GM23338 (cell line): ENCODE measurements at regions not wholly inside any gene's neighbourhood (a gene's known extent, or its start where the extent isn't known, plus 50 kb on each side); places are given as distances from the start of the nearest gene placed in this dataset.

Experiments
- ATAC-seq: fragments of 200-7000 bp; cut with Tn5 transposase; 3 replicates; pipeline ENCODE4 v1.9.1; 2020
- DNase-seq: peaks from one replicate; pipeline ENCODE4 v3.0.0-alpha.2; 2015; ENCODE audit warnings: low spot score
- H2AFZ ChIP-seq: fragments of 200-600 bp; sonication (generic); 2 replicates; pipeline ENCODE4 v1.8.0; 2016; ENCODE audit warnings: antibody characterized with exemption, mild to moderate bottlenecking, moderate library complexity
- H3F3A ChIP-seq: fragments of 200-600 bp; sonication (generic); replicated peaks from 2 replicates; pipeline ENCODE4 v1.8.0; 2017; ENCODE audit warnings: antibody characterized with exemption, mixed run types, low read depth
- H3K27ac ChIP-seq: fragments of 200-600 bp; sonication (generic); 2 replicates; pipeline ENCODE4 v1.6.1; 2016; ENCODE audit warnings: low read depth
- H3K27me3 ChIP-seq: fragments of 200-600 bp; sonication (generic); 2 replicates; pipeline ENCODE4 v1.8.0; 2016; ENCODE audit warnings: mild to moderate bottlenecking, mixed run types, moderate library complexity; ENCODE audit not compliant: insufficient read depth
- H3K36me3 ChIP-seq: fragments of 200-600 bp; sonication (generic); 2 replicates; pipeline ENCODE4 v1.8.0; 2016; ENCODE audit warnings: mild to moderate bottlenecking; ENCODE audit not compliant: insufficient read depth
- H3K4me1 ChIP-seq: fragments of 200-600 bp; sonication (generic); 2 replicates; pipeline ENCODE4 v1.8.0; 2016; ENCODE audit warnings: mild to moderate bottlenecking, moderate library complexity; ENCODE audit not compliant: insufficient read depth
- H3K4me2 ChIP-seq: fragments of 200-600 bp; sonication (generic); 2 replicates; pipeline ENCODE4 v1.7.1; 2017; ENCODE audit warnings: mixed run types
- H3K4me3 ChIP-seq: fragments of 200-600 bp; sonication (generic); 2 replicates; pipeline ENCODE4 v1.6.1; 2016; ENCODE audit warnings: mixed run types
- H3K79me2 ChIP-seq: fragments of 200-600 bp; sonication (generic); replicated peaks from 2 replicates; pipeline ENCODE4 v1.8.0; 2017; ENCODE audit warnings: mild to moderate bottlenecking; ENCODE audit not compliant: insufficient read depth
- H3K9me2 ChIP-seq: fragments of 200-600 bp; sonication (generic); 2 replicates; pipeline ENCODE4 v1.8.0; 2017; ENCODE audit not compliant: insufficient read depth
- H4K20me1 ChIP-seq: fragments of 200-600 bp; sonication (generic); replicated peaks from 2 replicates; pipeline ENCODE4 v1.8.0; 2017; ENCODE audit warnings: mild to moderate bottlenecking; ENCODE audit not compliant: insufficient read depth
- H3K27ac Mint-ChIP-seq: 2 replicates; pipeline ENCODE4 v1.8.0; 2020; ENCODE audit warnings: inconsistent platforms, mild to moderate bottlenecking, moderate library complexity, mixed read lengths
- H3K27me3 Mint-ChIP-seq: 3 replicates; pipeline ENCODE4 v1.8.0; 2022; ENCODE audit warnings: low read depth, mild to moderate bottlenecking, moderate library complexity, mixed read lengths, inconsistent platforms; ENCODE audit not compliant: insufficient read depth, poor library complexity
- H3K36me3 Mint-ChIP-seq: 3 replicates; pipeline ENCODE4 v1.8.0; 2021; ENCODE audit warnings: low read depth, mild to moderate bottlenecking, inconsistent platforms, moderate library complexity, mixed read lengths
- H3K4me1 Mint-ChIP-seq: 3 replicates; pipeline ENCODE4 v1.8.0; 2020; ENCODE audit warnings: mild to moderate bottlenecking, inconsistent platforms, mixed read lengths
- H3K4me3 Mint-ChIP-seq: 3 replicates; pipeline ENCODE4 v1.8.0; 2021; ENCODE audit warnings: moderate library complexity, mild to moderate bottlenecking, inconsistent platforms, mixed read lengths
- H3K9me3 Mint-ChIP-seq: 3 replicates; pipeline ENCODE4 v1.8.0; 2020; ENCODE audit warnings: moderate library complexity, mild to moderate bottlenecking, inconsistent platforms, mixed read lengths
- CREB1 ChIP-seq: fragments of 250-450 bp; sonication (Bioruptor Pico); IDR thresholded peaks from 2 replicates; pipeline ENCODE4 v1.5.0; 2020; ENCODE audit warnings: low read depth, mild to moderate bottlenecking, moderate library complexity
- JUNB ChIP-seq: IDR thresholded peaks from one replicate; pipeline ENCODE4 v1.6.1; 2016; ENCODE audit warnings: antibody characterized with exemption; ENCODE audit not compliant: unreplicated experiment
- NANOG ChIP-seq: IDR thresholded peaks from 2 replicates; pipeline ENCODE4 v1.6.1; 2016; ENCODE audit warnings: antibody characterized with exemption, borderline replicate concordance
- POLR2AphosphoS5 ChIP-seq: IDR thresholded peaks from 2 replicates; pipeline ENCODE4 v1.6.1; 2016; ENCODE audit warnings: antibody characterized with exemption, low read depth
- STAT1 ChIP-seq: IDR thresholded peaks from one replicate; pipeline ENCODE4 v1.6.1; 2016; ENCODE audit warnings: antibody characterized with exemption; ENCODE audit not compliant: unreplicated experiment
- ZNF114 ChIP-seq: fragments of 250-450 bp; sonication (Bioruptor Pico); IDR thresholded peaks from 2 replicates; pipeline ENCODE4 v1.5.0; 2020; ENCODE audit warnings: mild to moderate bottlenecking, moderate library complexity
- ZNF331 ChIP-seq: fragments of 250-450 bp; sonication (Bioruptor Pico); IDR thresholded peaks from 2 replicates; pipeline ENCODE4 v1.5.0; 2020; ENCODE audit warnings: low read depth, mild to moderate bottlenecking, moderate library complexity
- TF ChIP-seq, protein P1 (sequence below): fragments of 250-450 bp; sonication (Bioruptor Pico); IDR thresholded peaks from 2 replicates; pipeline ENCODE4 v1.5.0; 2020; ENCODE audit warnings: mild to moderate bottlenecking, moderate library complexity
- TF ChIP-seq, protein P2 (sequence below), 2 experiments: fragments of 200-600 bp in 1 of 2; sonication (generic) in 1 of 2; conservative IDR thresholded peaks; 2 replicates each; pipeline versions ENCODE4 v1.5.1 to v1.6.1; 2016 to 2017; ENCODE audit warnings: antibody characterized with exemption in 2 of 2, low read depth in 2 of 2, mild to moderate bottlenecking in 2 of 2, moderate library complexity in 1 of 2
- TF ChIP-seq, protein P3 (sequence below): IDR thresholded peaks from 2 replicates; pipeline ENCODE4 v1.6.1; 2016; ENCODE audit warnings: antibody characterized with exemption

DNA sequence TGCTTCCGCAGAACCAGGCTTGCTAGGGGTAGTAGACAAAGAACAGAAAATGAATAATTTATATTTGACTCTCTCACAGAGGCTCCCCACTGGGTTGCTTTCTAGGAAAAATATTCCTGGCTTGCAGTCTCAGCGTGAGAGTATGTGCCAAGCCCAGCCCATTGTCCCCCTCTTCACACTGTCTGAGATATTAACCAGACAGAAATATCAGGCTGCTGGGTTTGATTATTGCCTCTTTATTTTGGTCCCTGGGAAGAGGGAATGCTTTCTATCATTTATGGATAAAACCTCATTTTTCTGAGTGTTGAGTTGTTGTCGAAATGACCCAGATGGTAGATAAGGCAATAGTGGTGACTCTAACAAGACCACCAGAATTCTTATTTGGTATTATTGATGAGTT is 367.9 kb downstream of the METTL15 start (continued):
- TF ChIP-seq, protein P1, sequence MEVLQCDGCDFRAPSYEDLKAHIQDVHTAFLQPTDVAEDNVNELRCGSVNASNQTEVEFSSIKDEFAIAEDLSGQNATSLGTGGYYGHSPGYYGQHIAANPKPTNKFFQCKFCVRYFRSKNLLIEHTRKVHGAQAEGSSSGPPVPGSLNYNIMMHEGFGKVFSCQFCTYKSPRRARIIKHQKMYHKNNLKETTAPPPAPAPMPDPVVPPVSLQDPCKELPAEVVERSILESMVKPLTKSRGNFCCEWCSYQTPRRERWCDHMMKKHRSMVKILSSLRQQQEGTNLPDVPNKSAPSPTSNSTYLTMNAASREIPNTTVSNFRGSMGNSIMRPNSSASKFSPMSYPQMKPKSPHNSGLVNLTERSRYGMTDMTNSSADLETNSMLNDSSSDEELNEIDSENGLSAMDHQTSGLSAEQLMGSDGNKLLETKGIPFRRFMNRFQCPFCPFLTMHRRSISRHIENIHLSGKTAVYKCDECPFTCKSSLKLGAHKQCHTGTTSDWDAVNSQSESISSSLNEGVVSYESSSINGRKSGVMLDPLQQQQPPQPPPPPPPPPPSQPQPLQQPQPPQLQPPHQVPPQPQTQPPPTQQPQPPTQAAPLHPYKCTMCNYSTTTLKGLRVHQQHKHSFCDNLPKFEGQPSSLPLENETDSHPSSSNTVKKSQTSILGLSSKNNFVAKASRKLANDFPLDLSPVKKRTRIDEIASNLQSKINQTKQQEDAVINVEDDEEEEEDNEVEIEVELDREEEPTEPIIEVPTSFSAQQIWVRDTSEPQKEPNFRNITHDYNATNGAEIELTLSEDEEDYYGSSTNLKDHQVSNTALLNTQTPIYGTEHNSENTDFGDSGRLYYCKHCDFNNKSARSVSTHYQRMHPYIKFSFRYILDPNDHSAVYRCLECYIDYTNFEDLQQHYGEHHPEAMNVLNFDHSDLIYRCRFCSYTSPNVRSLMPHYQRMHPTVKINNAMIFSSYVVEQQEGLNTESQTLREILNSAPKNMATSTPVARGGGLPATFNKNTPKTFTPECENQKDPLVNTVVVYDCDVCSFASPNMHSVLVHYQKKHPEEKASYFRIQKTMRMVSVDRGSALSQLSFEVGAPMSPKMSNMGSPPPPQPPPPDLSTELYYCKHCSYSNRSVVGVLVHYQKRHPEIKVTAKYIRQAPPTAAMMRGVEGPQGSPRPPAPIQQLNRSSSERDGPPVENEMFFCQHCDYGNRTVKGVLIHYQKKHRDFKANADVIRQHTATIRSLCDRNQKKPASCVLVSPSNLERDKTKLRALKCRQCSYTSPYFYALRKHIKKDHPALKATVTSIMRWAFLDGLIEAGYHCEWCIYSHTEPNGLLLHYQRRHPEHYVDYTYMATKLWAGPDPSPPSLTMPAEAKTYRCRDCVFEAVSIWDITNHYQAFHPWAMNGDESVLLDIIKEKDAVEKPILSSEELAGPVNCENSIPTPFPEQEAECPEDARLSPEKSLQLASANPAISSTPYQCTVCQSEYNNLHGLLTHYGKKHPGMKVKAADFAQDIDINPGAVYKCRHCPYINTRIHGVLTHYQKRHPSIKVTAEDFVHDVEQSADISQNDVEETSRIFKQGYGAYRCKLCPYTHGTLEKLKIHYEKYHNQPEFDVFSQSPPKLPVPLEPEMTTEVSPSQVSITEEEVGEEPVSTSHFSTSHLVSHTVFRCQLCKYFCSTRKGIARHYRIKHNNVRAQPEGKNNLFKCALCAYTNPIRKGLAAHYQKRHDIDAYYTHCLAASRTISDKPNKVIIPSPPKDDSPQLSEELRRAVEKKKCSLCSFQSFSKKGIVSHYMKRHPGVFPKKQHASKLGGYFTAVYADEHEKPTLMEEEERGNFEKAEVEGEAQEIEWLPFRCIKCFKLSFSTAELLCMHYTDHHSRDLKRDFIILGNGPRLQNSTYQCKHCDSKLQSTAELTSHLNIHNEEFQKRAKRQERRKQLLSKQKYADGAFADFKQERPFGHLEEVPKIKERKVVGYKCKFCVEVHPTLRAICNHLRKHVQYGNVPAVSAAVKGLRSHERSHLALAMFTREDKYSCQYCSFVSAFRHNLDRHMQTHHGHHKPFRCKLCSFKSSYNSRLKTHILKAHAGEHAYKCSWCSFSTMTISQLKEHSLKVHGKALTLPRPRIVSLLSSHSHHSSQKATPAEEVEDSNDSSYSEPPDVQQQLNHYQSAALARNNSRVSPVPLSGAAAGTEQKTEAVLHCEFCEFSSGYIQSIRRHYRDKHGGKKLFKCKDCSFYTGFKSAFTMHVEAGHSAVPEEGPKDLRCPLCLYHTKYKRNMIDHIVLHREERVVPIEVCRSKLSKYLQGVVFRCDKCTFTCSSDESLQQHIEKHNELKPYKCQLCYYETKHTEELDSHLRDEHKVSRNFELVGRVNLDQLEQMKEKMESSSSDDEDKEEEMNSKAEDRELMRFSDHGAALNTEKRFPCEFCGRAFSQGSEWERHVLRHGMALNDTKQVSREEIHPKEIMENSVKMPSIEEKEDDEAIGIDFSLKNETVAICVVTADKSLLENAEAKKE (CRISPR knock-in tag) = no peak
- TF ChIP-seq, protein P2, sequence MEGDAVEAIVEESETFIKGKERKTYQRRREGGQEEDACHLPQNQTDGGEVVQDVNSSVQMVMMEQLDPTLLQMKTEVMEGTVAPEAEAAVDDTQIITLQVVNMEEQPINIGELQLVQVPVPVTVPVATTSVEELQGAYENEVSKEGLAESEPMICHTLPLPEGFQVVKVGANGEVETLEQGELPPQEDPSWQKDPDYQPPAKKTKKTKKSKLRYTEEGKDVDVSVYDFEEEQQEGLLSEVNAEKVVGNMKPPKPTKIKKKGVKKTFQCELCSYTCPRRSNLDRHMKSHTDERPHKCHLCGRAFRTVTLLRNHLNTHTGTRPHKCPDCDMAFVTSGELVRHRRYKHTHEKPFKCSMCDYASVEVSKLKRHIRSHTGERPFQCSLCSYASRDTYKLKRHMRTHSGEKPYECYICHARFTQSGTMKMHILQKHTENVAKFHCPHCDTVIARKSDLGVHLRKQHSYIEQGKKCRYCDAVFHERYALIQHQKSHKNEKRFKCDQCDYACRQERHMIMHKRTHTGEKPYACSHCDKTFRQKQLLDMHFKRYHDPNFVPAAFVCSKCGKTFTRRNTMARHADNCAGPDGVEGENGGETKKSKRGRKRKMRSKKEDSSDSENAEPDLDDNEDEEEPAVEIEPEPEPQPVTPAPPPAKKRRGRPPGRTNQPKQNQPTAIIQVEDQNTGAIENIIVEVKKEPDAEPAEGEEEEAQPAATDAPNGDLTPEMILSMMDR (conservative IDR thresholded peaks at IDR 0.05; ENCODE audit: low read depth in 2 of 2) = no peak
- TF ChIP-seq ZNF331 = no peak
- TF ChIP-seq CREB1 (CRISPR knock-in tag) = no peak
- no peak for TF ChIP-seq NANOG
- TF ChIP-seq JUNB = no peak
- no peak for TF ChIP-seq STAT1
- TF ChIP-seq POLR2AphosphoS5 = no peak

DNA sequence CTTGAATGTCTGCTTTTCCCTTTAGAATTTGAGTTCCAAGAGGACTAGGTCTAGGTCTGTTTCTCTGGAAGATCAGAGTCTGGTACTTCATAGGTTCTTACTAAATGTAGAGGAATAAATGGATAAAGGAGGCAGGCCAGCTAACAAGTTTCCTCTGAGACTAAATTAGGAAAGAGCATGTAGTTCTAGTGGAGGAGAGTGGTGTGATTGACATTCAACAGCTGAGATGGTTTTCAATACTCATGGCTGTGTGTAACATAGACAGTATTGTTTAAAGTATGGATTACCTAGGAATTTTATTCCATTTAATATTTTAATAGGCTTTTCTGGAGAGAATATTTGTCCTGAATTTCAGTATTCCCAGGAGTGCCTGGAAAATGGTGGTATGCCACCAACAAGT is 364.7 kb downstream of the METTL15 start:
- no peak overlapping the region for H2AFZ ChIP-seq
- no peaks in the 10 kb centered on the region for H3K36me3 ChIP-seq
- no peaks in the 10 kb centered on the region for H4K20me1 ChIP-seq
- H3K4me2 ChIP-seq = no peak overlapping the region
- Mint-ChIP-seq H3K9me3 (no peaks in the 10 kb centered on the region), H3K4me3 (no peak overlapping the region), H3K27me3 (peaks cover 2% of the 10 kb centered on the region), H3K27ac (no peak overlapping the region), H3K4me1 (peaks cover 16% of the 10 kb centered on the region), H3K36me3 (no peaks in the 10 kb centered on the region)
- DNase-seq (no peak), ATAC-seq (no peak)
- H3K79me2 ChIP-seq = no peaks in the 10 kb centered on the region
- no peaks in the 10 kb centered on the region for H3F3A ChIP-seq
- no peak overlapping the region for H3K27ac ChIP-seq
- H3K27me3 ChIP-seq = no peaks in the 10 kb centered on the region
- no peaks in the 10 kb centered on the region for H3K4me1 ChIP-seq
- H3K4me3 ChIP-seq = no peak overlapping the region
- peaks cover 7% of the 10 kb centered on the region; the same call in 1 of the 2 replicates for H3K9me2 ChIP-seq
- no peak for TF ChIP-seq POLR2AphosphoS5
- no peak for TF ChIP-seq JUNB
- TF ChIP-seq, protein P3, sequence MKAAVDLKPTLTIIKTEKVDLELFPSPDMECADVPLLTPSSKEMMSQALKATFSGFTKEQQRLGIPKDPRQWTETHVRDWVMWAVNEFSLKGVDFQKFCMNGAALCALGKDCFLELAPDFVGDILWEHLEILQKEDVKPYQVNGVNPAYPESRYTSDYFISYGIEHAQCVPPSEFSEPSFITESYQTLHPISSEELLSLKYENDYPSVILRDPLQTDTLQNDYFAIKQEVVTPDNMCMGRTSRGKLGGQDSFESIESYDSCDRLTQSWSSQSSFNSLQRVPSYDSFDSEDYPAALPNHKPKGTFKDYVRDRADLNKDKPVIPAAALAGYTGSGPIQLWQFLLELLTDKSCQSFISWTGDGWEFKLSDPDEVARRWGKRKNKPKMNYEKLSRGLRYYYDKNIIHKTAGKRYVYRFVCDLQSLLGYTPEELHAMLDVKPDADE = no peak
- no peak for TF ChIP-seq ZNF114 (CRISPR knock-in tag)
